Suprapubic skin (tissue), 4 donors: ENCODE measurements at regions not wholly inside any gene's neighbourhood (a gene's known extent, or its start where the extent isn't known, plus 50 kb on each side); places are given as distances from the start of the nearest gene placed in this dataset.

Experiments
- CTCF ChIP-seq, 2 donors: fragments of 200-600 bp in 1 of 2; fragments of 450-650 bp in 1 of 2; sonication (generic) in 1 of 2; IDR thresholded peaks; one replicate each; pipeline ENCODE4 v1.5.1; 2016 to 2019; ENCODE audit warnings: antibody characterized with exemption in 2 of 2, mild to moderate bottlenecking in 1 of 2, moderate library complexity in 1 of 2
- EP300 ChIP-seq: sonication (generic); formaldehyde crosslinking; IDR thresholded peaks from one replicate; pipeline ENCODE4 v1.6.1; 2017; ENCODE audit warnings: antibody characterized with exemption
- POLR2AphosphoS5 ChIP-seq, 3 donors: sonication (generic); formaldehyde crosslinking; IDR thresholded peaks; one replicate each; pipeline ENCODE4 v1.6.1; 2017; ENCODE audit warnings: antibody characterized with exemption in 3 of 3

DNA sequence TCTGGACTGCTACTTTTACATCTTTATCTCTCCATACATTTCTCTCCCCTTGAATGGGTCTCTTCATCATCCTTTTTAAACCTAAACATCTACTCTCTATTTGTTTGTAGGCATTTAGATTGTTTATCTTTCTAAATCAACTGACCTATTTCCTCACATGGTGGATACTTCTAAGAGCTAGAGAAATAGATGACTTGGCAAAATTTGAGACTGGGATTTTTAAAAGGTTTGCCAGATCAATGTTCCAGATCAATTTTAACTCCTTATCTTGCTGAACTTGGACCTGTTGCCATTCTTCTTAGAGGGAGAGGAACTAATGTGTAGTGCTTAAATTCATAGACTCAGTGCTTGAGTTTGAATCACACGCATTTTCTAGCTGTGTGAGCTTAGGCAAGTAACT is 144.2 kb upstream of the STEAP4 start:
- no peak for TF ChIP-seq EP300
- no peak for TF ChIP-seq CTCF (IDR thresholded peaks at IDR 0.05)
- no peak for TF ChIP-seq POLR2AphosphoS5 (IDR thresholded peaks at IDR 0.05)
